ENCODE measurements at regions not wholly inside any gene's neighbourhood (a gene's known extent, or its start where the extent isn't known, plus 50 kb on each side); places are given as distances from the start of the nearest gene placed in this dataset.

DNA sequence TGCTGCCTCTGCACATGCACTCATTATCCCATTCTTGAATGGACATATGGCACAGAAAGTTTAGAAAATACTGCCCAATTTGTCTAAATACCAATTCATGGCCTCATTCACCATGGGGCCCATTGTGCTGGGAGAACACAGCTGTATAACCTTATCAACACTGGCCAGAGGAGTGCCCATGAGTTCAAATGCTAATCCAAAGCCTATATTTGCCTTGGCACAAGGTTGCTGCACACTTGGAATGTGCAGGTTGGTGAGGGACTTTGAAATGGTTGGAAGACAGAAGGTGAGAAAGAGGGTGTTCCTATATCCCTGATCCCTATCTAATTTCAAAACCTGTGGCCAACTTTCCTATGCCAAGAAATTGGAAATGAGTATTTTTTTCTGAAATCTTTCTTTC, 693.9 kb upstream of the ID2 start:
- TF ChIP-seq, protein P1, sequence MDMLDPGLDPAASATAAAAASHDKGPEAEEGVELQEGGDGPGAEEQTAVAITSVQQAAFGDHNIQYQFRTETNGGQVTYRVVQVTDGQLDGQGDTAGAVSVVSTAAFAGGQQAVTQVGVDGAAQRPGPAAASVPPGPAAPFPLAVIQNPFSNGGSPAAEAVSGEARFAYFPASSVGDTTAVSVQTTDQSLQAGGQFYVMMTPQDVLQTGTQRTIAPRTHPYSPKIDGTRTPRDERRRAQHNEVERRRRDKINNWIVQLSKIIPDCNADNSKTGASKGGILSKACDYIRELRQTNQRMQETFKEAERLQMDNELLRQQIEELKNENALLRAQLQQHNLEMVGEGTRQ (IDR thresholded peaks at IDR 0.05): no peak
- TF ChIP-seq, protein P2, sequence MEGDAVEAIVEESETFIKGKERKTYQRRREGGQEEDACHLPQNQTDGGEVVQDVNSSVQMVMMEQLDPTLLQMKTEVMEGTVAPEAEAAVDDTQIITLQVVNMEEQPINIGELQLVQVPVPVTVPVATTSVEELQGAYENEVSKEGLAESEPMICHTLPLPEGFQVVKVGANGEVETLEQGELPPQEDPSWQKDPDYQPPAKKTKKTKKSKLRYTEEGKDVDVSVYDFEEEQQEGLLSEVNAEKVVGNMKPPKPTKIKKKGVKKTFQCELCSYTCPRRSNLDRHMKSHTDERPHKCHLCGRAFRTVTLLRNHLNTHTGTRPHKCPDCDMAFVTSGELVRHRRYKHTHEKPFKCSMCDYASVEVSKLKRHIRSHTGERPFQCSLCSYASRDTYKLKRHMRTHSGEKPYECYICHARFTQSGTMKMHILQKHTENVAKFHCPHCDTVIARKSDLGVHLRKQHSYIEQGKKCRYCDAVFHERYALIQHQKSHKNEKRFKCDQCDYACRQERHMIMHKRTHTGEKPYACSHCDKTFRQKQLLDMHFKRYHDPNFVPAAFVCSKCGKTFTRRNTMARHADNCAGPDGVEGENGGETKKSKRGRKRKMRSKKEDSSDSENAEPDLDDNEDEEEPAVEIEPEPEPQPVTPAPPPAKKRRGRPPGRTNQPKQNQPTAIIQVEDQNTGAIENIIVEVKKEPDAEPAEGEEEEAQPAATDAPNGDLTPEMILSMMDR (IDR thresholded peaks at IDR 0.05): no peak
- no peak for TF ChIP-seq CHD2 (IDR thresholded peaks at IDR 0.05; ENCODE audit: low read length, partially characterized antibody)
- TF ChIP-seq HDAC2 (IDR thresholded peaks at IDR 0.05): no peak
- TF ChIP-seq PHF8 (IDR thresholded peaks at IDR 0.05; ENCODE audit: borderline replicate concordance, low read depth): no peak
- no peak for TF ChIP-seq POLR2A (IDR thresholded peaks at IDR 0.05; ENCODE audit: low read length)
- TF ChIP-seq EHMT2 (IDR thresholded peaks at IDR 0.05; ENCODE audit: low read depth): no peak
- TF ChIP-seq, protein P3, sequence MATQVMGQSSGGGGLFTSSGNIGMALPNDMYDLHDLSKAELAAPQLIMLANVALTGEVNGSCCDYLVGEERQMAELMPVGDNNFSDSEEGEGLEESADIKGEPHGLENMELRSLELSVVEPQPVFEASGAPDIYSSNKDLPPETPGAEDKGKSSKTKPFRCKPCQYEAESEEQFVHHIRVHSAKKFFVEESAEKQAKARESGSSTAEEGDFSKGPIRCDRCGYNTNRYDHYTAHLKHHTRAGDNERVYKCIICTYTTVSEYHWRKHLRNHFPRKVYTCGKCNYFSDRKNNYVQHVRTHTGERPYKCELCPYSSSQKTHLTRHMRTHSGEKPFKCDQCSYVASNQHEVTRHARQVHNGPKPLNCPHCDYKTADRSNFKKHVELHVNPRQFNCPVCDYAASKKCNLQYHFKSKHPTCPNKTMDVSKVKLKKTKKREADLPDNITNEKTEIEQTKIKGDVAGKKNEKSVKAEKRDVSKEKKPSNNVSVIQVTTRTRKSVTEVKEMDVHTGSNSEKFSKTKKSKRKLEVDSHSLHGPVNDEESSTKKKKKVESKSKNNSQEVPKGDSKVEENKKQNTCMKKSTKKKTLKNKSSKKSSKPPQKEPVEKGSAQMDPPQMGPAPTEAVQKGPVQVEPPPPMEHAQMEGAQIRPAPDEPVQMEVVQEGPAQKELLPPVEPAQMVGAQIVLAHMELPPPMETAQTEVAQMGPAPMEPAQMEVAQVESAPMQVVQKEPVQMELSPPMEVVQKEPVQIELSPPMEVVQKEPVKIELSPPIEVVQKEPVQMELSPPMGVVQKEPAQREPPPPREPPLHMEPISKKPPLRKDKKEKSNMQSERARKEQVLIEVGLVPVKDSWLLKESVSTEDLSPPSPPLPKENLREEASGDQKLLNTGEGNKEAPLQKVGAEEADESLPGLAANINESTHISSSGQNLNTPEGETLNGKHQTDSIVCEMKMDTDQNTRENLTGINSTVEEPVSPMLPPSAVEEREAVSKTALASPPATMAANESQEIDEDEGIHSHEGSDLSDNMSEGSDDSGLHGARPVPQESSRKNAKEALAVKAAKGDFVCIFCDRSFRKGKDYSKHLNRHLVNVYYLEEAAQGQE (IDR thresholded peaks at IDR 0.05): no peak
- no peak for TF ChIP-seq ZC3H11A (IDR thresholded peaks at IDR 0.05)
- no peak for TF ChIP-seq SMC3 (IDR thresholded peaks at IDR 0.05)
